ENCODE measurements at regions not wholly inside any gene's neighbourhood (a gene's known extent, or its start where the extent isn't known, plus 50 kb on each side); places are given as distances from the start of the nearest gene placed in this dataset.

- no peak for TF ChIP-seq POLR2AphosphoS5 (IDR thresholded peaks at IDR 0.05; ENCODE audit: borderline replicate concordance, low read depth, low read length)
- no peak for TF ChIP-seq EZH2 (IDR thresholded peaks at IDR 0.05)
- TF ChIP-seq FOXP2 (optimal IDR thresholded peaks at IDR 0.05; ENCODE audit: control extremely low read depth, extremely low read length, insufficient read depth) = no peak
Measured at GRCh38 chr2:43035922-43036321, 190.5 kb downstream of the ZFP36L2 start.

Data from SK-N-MC (cell line).